Subcutaneous abdominal adipose tissue (tissue), 5 donors: ENCODE measurements at regions not wholly inside any gene's neighbourhood (a gene's known extent, or its start where the extent isn't known, plus 50 kb on each side); places are given as distances from the start of the nearest gene placed in this dataset.

ENCODE experiments used
- H3K27ac ChIP-seq: one replicate; pipeline ENCODE4 v1.7.0; 2013; ENCODE audit warnings: low read depth, mild to moderate bottlenecking, inconsistent platforms, low read length, moderate library complexity
- H3K27me3 ChIP-seq, 5 donors: one replicate each; pipeline ENCODE4 v1.7.0; 2013; ENCODE audit warnings: low read length in 5 of 5, inconsistent platforms in 1 of 5; ENCODE audit not compliant: control insufficient read depth in 5 of 5, insufficient read depth in 4 of 5
- H3K36me3 ChIP-seq, 5 donors: one replicate each; pipeline ENCODE4 v1.7.0; 2013; ENCODE audit warnings: low read length in 5 of 5; ENCODE audit not compliant: control insufficient read depth in 5 of 5, insufficient read depth in 5 of 5
- H3K4me1 ChIP-seq, 5 donors: one replicate each; pipeline ENCODE4 v1.7.0; 2013; ENCODE audit warnings: low read length in 5 of 5, mild to moderate bottlenecking in 3 of 5, moderate library complexity in 1 of 5; ENCODE audit not compliant: control insufficient read depth in 5 of 5, insufficient read depth in 5 of 5
- H3K4me3 ChIP-seq, 5 donors: one replicate each; pipeline ENCODE4 v1.7.0; 2013; ENCODE audit warnings: low read length in 5 of 5, low read depth in 1 of 5
- H3K9ac ChIP-seq, 5 donors: one replicate each; pipeline ENCODE4 v1.7.0; 2013; ENCODE audit warnings: low read length in 5 of 5, mild to moderate bottlenecking in 4 of 5, moderate library complexity in 3 of 5
- H3K9me3 ChIP-seq, 5 donors: one replicate each; pipeline ENCODE4 v1.7.0; 2013; ENCODE audit warnings: low read length in 5 of 5; ENCODE audit not compliant: control insufficient read depth in 5 of 5
- donor health status: healthy.
- donor health status: healthy.
- donor health status: healthy.
- donor health status: healthy.
- donor health status: healthy.

- no peaks in the 10 kb centered on the region for H3K27me3 ChIP-seq
- no peak overlapping the region for H3K27ac ChIP-seq
- peaks cover 0 to 3% (median 0%) of the 10 kb centered on the region in 5 donors for H3K9me3 ChIP-seq
- no peak overlapping the region for H3K4me3 ChIP-seq
- no peaks in the 10 kb centered on the region for H3K4me1 ChIP-seq
- no peaks in the 10 kb centered on the region for H3K36me3 ChIP-seq
- H3K9ac ChIP-seq = no peak overlapping the region
Measured at GRCh38 chr10:58101682-58102081, 166.0 kb downstream of the IPMK start.

GRCh38 chr10:58094985-58095718 lies 172.5 kb downstream of the IPMK start:
- Histone ChIP-seq H3K9me3 (no peaks in the 10 kb centered on the region), H3K4me1 (no peaks in the 10 kb centered on the region), H3K27ac (no peak overlapping the region), H3K9ac (no peak overlapping the region), H3K4me3 (no peak overlapping the region), H3K27me3 (no peaks in the 10 kb centered on the region), H3K36me3 (no peaks in the 10 kb centered on the region)

GRCh38 chr10:58091886-58092285 lies 175.8 kb downstream of the IPMK start:
- Histone ChIP-seq H3K4me1 (no peaks in the 10 kb centered on the region), H3K9me3 (no peaks in the 10 kb centered on the region)

GRCh38 chr10:58089739-58090138 lies 178.0 kb downstream of the IPMK start:
- Histone ChIP-seq H3K27ac (no peak overlapping the region), H3K9me3 (no peaks in the 10 kb centered on the region), H3K27me3 (no peaks in the 10 kb centered on the region), H3K36me3 (no peaks in the 10 kb centered on the region), H3K4me1 (no peaks in the 10 kb centered on the region), H3K4me3 (no peak overlapping the region), H3K9ac (no peak overlapping the region)

More at GRCh38 chr10:58091886-58092285, 175.8 kb downstream of the IPMK start:
- no peak overlapping the region for H3K9ac ChIP-seq
- H3K27me3 ChIP-seq = no peaks in the 10 kb centered on the region
- H3K36me3 ChIP-seq = no peaks in the 10 kb centered on the region
- no peak overlapping the region for H3K27ac ChIP-seq
- no peak overlapping the region for H3K4me3 ChIP-seq

GRCh38 chr10:58087896-58088295 lies 179.8 kb downstream of the IPMK start:
- Histone ChIP-seq H3K9me3 (no peaks in the 10 kb centered on the region), H3K36me3 (no peaks in the 10 kb centered on the region), H3K27ac (no peak overlapping the region), H3K4me1 (no peaks in the 10 kb centered on the region), H3K27me3 (no peaks in the 10 kb centered on the region), H3K4me3 (no peak overlapping the region), H3K9ac (no peak overlapping the region)

GRCh38 chr10:58086763-58087150 lies 180.9 kb downstream of the IPMK start:
- Histone ChIP-seq H3K9me3 (no peaks in the 10 kb centered on the region), H3K4me3 (no peak overlapping the region), H3K9ac (no peak overlapping the region), H3K36me3 (no peaks in the 10 kb centered on the region), H3K27me3 (no peaks in the 10 kb centered on the region), H3K27ac (no peak overlapping the region), H3K4me1 (no peaks in the 10 kb centered on the region)

GRCh38 chr10:58086144-58086762 lies 181.4 kb downstream of the IPMK start:
- no peaks in the 10 kb centered on the region for H3K36me3 ChIP-seq
- no peaks in the 10 kb centered on the region for H3K4me1 ChIP-seq
- no peak overlapping the region for H3K9ac ChIP-seq
- no peaks in the 10 kb centered on the region for H3K27me3 ChIP-seq
- H3K4me3 ChIP-seq = no peak overlapping the region
- no peaks in the 10 kb centered on the region for H3K9me3 ChIP-seq
- H3K27ac ChIP-seq = no peak overlapping the region

GRCh38 chr10:58082248-58082647 lies 185.4 kb downstream of the IPMK start:
- H3K9me3 ChIP-seq = no peaks in the 10 kb centered on the region

GRCh38 chr10:58081353-58081752 lies 186.3 kb downstream of the IPMK start:
- H3K36me3 ChIP-seq = no peaks in the 10 kb centered on the region
- H3K4me3 ChIP-seq = no peak overlapping the region
- no peaks in the 10 kb centered on the region for H3K9me3 ChIP-seq
- H3K9ac ChIP-seq = no peak overlapping the region
- H3K4me1 ChIP-seq = peaks cover 0 to 4% (median 0%) of the 10 kb centered on the region in 5 donors
- peaks cover 0 to 2% (median 0%) of the 10 kb centered on the region in 5 donors for H3K27me3 ChIP-seq
- no peak overlapping the region for H3K27ac ChIP-seq

More at GRCh38 chr10:58082248-58082647, 185.4 kb downstream of the IPMK start:
- H3K27ac ChIP-seq = no peak overlapping the region
- no peaks in the 10 kb centered on the region for H3K36me3 ChIP-seq
- H3K9ac ChIP-seq = no peak overlapping the region
- no peak overlapping the region for H3K4me3 ChIP-seq
- H3K4me1 ChIP-seq = no peaks in the 10 kb centered on the region
- peaks cover 0 to 2% (median 0%) of the 10 kb centered on the region in 5 donors for H3K27me3 ChIP-seq

- Histone ChIP-seq H3K9me3 (no peaks in the 10 kb centered on the region), H3K27me3 (peaks cover 0 to 2% (median 0%) of the 10 kb centered on the region in 5 donors), H3K36me3 (no peaks in the 10 kb centered on the region), H3K4me3 (no peak overlapping the region), H3K27ac (no peak overlapping the region), H3K4me1 (peaks cover 0 to 9% (median 5%) of the 10 kb centered on the region in 5 donors), H3K9ac (no peak overlapping the region)
Measured at GRCh38 chr10:58079461-58079860, 188.2 kb downstream of the IPMK start.
